IgD-negative memory B cell (primary cell): ENCODE measurements at regions not wholly inside any gene's neighbourhood (a gene's known extent, or its start where the extent isn't known, plus 50 kb on each side); places are given as distances from the start of the nearest gene placed in this dataset.

Experiments used
- H3K27ac Mint-ChIP-seq, 3 donors: one replicate each; pipeline ENCODE4 v1.8.0; 2020 to 2022; ENCODE audit warnings: mild to moderate bottlenecking in 3 of 3, mixed read lengths in 3 of 3, moderate library complexity in 1 of 3
- H3K27me3 Mint-ChIP-seq: one replicate; pipeline ENCODE4 v1.8.0; 2021; ENCODE audit warnings: mixed read lengths
- H3K36me3 Mint-ChIP-seq: one replicate; pipeline ENCODE4 v1.8.0; 2020; ENCODE audit warnings: mild to moderate bottlenecking, mixed read lengths
- H3K4me1 Mint-ChIP-seq, 3 donors: one replicate each; pipeline ENCODE4 v1.8.0; 2020 to 2022; ENCODE audit warnings: mixed read lengths in 3 of 3, mild to moderate bottlenecking in 1 of 3
- H3K4me3 Mint-ChIP-seq, 4 donors: one replicate each; pipeline ENCODE4 v1.8.0; 2020 to 2022; ENCODE audit warnings: mild to moderate bottlenecking in 4 of 4, mixed read lengths in 4 of 4, moderate library complexity in 3 of 4
- H3K9me3 Mint-ChIP-seq, 3 donors: one replicate each; pipeline ENCODE4 v1.8.0; 2020 to 2021; ENCODE audit warnings: mixed read lengths in 3 of 3, mild to moderate bottlenecking in 1 of 3

DNA sequence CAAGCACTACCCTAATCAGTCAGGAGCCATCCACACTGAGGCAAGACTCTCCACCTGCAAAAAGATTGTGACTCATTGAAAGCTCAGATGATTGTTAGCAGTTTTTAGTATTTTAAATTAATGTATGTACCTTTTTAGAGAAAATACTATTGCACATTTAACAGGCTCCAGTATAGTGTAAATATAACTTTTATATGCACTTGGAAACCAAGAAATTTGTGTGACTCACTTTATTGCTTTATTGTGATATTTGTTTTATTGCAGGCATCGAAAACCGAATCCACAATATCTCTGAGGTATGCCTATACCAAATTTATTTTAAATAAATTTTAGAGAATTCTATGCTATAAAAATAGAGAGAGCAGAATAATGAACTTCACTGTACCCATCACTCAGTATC is 122.0 kb downstream of the TEX36 start:
- no peaks in the 10 kb centered on the region for H3K36me3 Mint-ChIP-seq
- no peak overlapping the region for H3K27ac Mint-ChIP-seq
- no peak overlapping the region for H3K4me3 Mint-ChIP-seq
- peaks cover 0 to 7% (median 7%) of the 10 kb centered on the region in 3 donors for H3K9me3 Mint-ChIP-seq
- H3K4me1 Mint-ChIP-seq: peaks cover 0 to 3% (median 0%) of the 10 kb centered on the region in 3 donors
- H3K27me3 Mint-ChIP-seq: peaks cover 9% of the 10 kb centered on the region

DNA sequence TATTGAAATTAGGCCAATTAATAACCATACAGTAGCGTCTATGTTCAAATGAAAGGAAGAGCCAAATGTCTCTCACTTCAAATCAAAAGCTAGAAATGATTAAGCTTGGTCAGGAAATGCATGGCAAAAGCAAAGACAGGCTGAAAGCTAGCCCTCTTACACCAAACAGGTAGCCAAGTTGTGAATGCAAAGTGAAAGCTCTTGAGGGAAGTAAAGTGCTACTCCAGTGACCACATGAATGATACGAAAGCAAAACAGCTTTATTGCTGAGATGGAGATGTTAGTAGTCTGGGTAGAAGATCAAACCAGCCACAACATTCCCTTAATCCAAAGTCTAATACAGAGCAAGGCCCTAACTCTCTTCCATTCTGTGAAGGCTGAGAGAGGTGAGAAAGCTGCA is 123.8 kb downstream of the TEX36 start:
- H3K27me3 Mint-ChIP-seq: peaks cover 10% of the 10 kb centered on the region
- H3K4me1 Mint-ChIP-seq: peaks cover 0 to 3% (median 0%) of the 10 kb centered on the region in 3 donors
- no peaks in the 10 kb centered on the region for H3K36me3 Mint-ChIP-seq
- H3K9me3 Mint-ChIP-seq: peaks cover 0 to 7% (median 7%) of the 10 kb centered on the region in 3 donors
- no peak overlapping the region for H3K4me3 Mint-ChIP-seq
- no peak overlapping the region for H3K27ac Mint-ChIP-seq

DNA sequence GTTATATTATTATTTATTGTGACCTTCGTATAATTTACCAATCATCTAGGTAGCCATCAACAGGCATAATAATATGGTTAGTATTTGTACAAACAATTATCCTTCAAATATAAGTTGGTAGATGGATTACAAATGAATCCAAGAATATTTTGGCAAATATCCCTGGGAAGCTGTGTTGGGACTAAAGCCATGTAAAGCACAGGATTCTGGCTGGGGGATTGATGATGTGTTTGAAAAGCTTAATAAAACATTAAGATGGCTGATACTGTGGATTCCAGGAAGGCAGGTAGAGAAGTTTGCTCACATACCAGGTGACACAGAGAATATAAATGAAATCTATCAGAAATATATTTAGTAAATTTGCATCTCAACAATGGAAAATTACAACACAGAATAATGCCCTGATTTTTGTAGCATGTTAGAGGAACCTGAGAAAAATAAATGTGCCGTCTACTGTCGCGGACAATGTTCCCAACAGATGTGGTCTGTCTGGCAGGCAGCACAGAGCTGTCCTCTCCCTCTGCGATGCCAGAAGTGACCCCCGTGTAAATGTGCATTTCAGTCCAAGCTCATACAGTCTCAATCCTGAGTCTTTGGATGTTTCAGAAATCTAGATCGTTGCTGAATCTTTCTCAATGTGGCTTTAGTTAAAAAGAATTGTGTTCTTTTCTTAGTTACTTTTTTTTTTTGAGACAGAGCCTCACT is 125.0 kb downstream of the TEX36 start:
- H3K4me1 Mint-ChIP-seq: peaks cover 0 to 3% (median 0%) of the 10 kb centered on the region in 3 donors

DNA sequence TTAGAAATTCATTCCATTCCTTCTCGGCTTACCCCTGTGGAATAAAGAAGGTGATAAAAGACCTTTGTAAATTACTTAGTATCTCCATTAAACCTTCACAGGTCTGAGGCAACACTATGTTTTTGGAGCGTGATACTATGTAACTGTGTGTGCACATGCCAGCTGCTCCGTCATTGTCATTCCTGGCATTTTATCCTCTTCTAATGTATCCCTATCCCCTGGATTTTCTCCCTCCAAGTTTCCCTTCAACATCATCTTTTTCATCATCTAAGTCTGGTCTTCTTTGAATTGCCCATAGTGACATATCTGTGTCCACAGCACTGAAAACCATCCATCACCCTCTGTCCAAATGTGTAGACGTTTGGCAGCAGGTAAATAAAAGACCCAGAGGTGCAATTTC is 125.7 kb downstream of the TEX36 start:
- no peak overlapping the region for H3K4me3 Mint-ChIP-seq
- H3K4me1 Mint-ChIP-seq: peaks cover 0 to 3% (median 0%) of the 10 kb centered on the region in 3 donors
- peaks cover 2 to 7% (median 7%) of the 10 kb centered on the region in 3 donors for H3K9me3 Mint-ChIP-seq
- peaks cover 10% of the 10 kb centered on the region for H3K27me3 Mint-ChIP-seq
- no peaks in the 10 kb centered on the region for H3K36me3 Mint-ChIP-seq
- no peak overlapping the region for H3K27ac Mint-ChIP-seq

More for the DNA sequence above, 125.0 kb downstream of the TEX36 start:
- Mint-ChIP-seq H3K27me3 (peaks cover 10% of the 10 kb centered on the region), H3K36me3 (no peaks in the 10 kb centered on the region), H3K27ac (no peak overlapping the region), H3K9me3 (peaks cover 2 to 7% (median 7%) of the 10 kb centered on the region in 3 donors), H3K4me3 (no peak overlapping the region)

DNA sequence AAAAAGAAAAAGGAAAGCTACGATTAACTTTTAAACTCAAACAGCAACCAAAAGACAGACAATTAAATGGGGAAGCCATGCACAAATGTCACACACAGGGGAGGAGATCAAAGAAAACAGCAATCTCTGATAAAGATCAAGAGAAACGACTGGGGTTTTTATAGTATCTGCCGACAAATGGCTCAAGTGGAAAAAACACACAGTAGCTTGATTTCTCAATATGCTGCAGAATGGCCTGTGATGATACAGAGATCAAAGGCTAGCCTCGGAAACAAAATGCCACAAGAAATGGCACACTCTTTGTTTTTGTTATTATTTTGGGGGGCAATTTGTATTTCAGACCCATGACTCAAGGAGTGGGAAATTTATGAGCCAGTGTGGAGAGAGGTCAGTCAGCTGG is 126.1 kb downstream of the TEX36 start:
- Mint-ChIP-seq H3K27me3 (peaks cover 10% of the 10 kb centered on the region), H3K4me3 (no peak overlapping the region), H3K36me3 (no peaks in the 10 kb centered on the region), H3K4me1 (peaks cover 0 to 3% (median 0%) of the 10 kb centered on the region in 3 donors), H3K27ac (no peak overlapping the region), H3K9me3 (peaks cover 2 to 5% (median 4%) of the 10 kb centered on the region in 3 donors)

DNA sequence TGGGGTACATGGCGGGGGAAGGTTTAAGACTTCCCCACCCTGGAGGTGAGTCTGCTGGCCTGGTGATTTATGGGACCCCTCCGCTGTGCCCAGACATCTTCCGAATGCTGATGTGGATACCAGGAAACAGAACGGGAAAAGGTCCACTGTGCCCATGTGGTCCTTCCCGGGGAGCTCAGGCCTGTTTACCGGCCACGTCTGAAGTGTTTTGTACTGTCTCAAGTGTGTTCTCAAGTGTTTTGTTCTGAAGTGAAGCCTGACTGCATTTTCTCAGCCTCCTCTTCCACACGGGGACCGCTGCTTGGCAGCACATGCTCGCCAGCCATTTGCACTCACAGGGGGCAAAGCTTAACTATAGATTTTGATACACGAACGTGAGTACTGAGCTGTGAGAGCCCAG is 127.2 kb downstream of the TEX36 start:
- Mint-ChIP-seq H3K4me3 (no peak overlapping the region), H3K4me1 (peaks cover 0 to 3% (median 0%) of the 10 kb centered on the region in 3 donors), H3K9me3 (peaks cover 0 to 4% (median 2%) of the 10 kb centered on the region in 3 donors), H3K36me3 (no peaks in the 10 kb centered on the region), H3K27ac (no peak overlapping the region), H3K27me3 (peaks cover 10% of the 10 kb centered on the region)

DNA sequence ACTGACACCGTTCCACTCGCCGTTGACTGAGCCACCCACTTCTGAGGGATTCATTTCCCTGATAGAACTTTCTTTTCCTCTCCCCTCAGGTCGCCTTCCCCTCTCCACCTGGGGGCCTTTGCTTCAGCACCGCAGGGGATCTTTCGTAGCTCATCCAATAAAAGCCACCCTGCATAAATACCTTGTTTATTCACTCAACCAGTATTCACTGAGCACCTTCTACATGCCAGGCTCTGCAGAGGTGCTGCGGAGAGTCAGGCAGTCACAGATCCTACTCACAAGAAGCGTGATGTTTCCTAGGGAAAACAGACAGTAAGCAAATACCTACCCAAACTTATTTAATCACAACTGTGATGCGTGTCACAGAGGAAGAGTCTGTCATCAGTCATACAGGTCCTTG is 127.7 kb downstream of the TEX36 start:
- peaks cover 0 to 3% (median 0%) of the 10 kb centered on the region in 3 donors for H3K4me1 Mint-ChIP-seq
- H3K27me3 Mint-ChIP-seq: peaks cover 10% of the 10 kb centered on the region
- no peaks in the 10 kb centered on the region for H3K36me3 Mint-ChIP-seq
- no peak overlapping the region for H3K27ac Mint-ChIP-seq
- peaks cover 0 to 4% (median 4%) of the 10 kb centered on the region in 3 donors for H3K9me3 Mint-ChIP-seq
- no peak overlapping the region for H3K4me3 Mint-ChIP-seq

DNA sequence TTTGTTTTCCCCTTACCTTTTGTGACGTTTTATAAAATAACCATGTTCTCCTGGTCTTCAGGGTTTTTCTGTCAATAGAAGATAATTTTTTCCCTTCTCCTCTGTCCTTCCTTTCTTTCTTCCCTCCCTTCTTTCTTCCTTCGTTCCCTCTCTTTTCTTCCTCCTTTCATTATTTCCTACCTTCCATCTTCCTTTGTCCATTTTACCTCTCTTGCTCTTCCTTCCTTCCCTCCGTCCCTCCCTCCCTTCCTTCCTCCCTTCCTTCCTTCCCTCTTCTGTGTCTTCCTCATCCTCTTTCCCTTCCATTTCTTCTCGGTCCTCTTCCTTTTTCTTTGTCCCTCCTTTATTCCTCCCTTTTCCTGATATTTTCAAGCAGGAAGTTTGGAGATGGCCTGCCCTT is 128.2 kb downstream of the TEX36 start:
- H3K4me3 Mint-ChIP-seq: no peak overlapping the region
- H3K27me3 Mint-ChIP-seq: peaks cover 10% of the 10 kb centered on the region

DNA sequence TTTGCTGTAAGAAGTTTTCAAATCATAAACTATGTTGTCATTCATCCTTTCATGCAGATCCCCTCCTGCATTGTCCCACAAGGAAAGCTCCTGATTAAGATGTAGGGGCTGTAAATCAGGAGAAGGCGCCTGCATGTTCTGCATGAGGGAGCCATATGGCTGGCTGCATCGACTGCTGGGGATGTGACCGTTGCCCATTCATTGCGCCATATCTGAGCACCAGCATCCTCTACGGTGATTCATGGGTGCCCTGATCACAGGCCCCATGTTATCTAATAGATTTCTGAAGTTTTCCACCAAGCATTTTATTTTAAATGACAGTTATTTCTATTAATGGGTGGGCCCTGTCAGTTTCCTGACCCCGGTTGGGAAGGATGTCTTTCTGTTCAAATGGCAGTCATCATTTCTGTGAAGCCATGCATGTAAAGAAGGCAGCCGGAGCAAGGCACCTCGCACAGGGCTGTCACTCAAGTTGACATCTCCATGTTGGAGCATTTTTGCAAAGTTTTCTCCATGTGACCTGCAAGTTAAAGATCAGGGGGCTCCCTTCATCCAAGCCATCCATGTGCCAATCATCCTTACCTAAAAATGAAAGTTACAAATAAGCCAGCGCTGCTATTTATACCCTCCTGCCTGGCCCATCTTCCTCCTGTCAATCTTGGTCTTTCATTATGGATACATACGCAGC is 128.8 kb downstream of the TEX36 start:
- H3K9me3 Mint-ChIP-seq: peaks cover 0 to 4% (median 4%) of the 10 kb centered on the region in 3 donors

More for the DNA sequence above, 128.2 kb downstream of the TEX36 start:
- Mint-ChIP-seq H3K4me1 (peaks cover 0 to 3% (median 0%) of the 10 kb centered on the region in 3 donors), H3K9me3 (peaks cover 0 to 4% (median 4%) of the 10 kb centered on the region in 3 donors), H3K36me3 (no peaks in the 10 kb centered on the region), H3K27ac (no peak overlapping the region)

DNA sequence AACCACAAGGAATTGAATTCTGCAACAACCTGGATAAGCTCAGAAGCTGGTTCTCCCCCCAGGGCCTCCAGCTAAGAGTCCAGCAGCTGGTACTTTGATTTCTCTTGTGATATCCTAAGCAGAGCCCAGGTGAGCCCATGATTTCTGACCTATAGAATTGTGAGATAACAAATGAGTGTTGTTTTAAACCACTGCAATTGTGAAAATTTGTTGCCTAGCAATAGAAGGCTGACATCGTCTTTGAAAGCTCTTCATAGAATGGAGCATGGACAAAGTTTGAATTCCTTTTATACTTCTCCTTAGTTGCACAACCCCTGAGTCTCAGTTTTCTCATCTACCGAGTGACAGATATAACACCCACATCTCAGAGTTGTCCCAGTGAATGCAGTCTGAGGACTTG is 129.9 kb downstream of the TEX36 start:
- no peaks in the 10 kb centered on the region for H3K36me3 Mint-ChIP-seq
- no peak overlapping the region for H3K4me3 Mint-ChIP-seq
- peaks cover 10% of the 10 kb centered on the region for H3K27me3 Mint-ChIP-seq
- H3K27ac Mint-ChIP-seq: peak overlapping the region in 1 of 3 donors; percentile 28
- H3K4me1 Mint-ChIP-seq: no peaks in the 10 kb centered on the region
- H3K9me3 Mint-ChIP-seq: peaks cover 0 to 4% (median 4%) of the 10 kb centered on the region in 3 donors

More for the DNA sequence above, 128.8 kb downstream of the TEX36 start:
- Mint-ChIP-seq H3K4me1 (no peaks in the 10 kb centered on the region), H3K36me3 (no peaks in the 10 kb centered on the region), H3K27me3 (peaks cover 10% of the 10 kb centered on the region), H3K27ac (no peak overlapping the region), H3K4me3 (no peak overlapping the region)

DNA sequence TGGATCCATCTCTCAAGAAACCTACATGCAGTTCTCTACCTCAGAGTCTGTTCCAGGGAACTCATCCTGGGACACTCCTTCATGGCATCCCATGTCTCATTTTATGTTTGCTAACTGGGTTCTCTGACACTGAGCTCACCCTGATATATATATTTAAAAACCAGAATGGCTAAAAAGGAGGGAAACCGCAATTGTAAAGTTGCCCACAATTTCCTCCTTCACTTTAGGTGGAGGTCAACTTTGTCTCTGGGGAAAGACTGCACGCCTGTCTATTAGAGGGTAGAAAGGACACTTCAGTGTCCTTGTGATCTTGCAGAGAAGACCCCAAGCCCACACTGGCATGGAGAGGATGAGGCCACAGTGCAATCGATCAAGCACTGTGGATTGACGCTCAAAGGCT is 131.7 kb downstream of the TEX36 start:
- Mint-ChIP-seq H3K4me3 (no peak overlapping the region), H3K27ac (no peak overlapping the region), H3K36me3 (no peaks in the 10 kb centered on the region), H3K4me1 (no peaks in the 10 kb centered on the region), H3K27me3 (peaks cover 5% of the 10 kb centered on the region), H3K9me3 (peaks cover 0 to 6% (median 4%) of the 10 kb centered on the region in 3 donors)

DNA sequence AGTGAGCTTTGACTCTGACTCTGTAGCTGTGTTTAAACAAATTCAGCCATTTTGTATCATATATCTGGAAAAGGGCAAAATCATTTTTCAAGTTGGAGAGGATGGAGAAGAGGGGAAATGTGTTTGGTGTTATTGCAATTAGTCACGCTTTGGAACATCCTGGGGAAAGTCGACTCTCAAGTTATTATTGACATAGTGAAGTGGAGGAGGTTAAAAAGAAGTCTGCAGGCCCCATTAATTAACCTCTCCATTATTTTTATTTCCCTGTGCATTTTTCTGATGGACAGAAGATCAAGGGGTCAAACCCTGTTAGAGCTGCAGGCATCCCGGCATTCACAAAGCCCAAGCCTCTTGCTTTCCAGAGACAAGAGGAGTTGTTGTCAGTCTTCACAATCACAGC is 132.6 kb downstream of the TEX36 start:
- Mint-ChIP-seq H3K27ac (no peak overlapping the region), H3K4me3 (no peak overlapping the region)

DNA sequence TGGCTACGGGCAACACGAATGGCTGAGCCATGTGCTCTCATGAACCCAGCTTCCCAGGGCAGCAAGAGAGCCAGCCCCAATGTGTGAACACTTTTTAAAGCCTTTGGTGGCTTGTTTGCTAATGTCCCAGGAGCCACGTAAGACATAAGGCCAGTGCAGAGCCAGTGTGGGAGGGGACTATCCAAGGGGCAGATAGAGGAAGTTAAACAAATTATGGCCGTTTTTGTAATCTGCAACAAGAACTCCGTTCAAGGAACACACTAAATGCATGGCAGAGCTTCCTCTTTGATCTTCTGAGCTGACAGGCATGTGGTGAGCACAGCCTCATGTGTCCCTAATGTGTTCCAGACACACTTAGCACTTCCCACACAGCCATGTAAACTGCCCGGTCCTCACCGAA is 133.3 kb downstream of the TEX36 start:
- Mint-ChIP-seq H3K4me1 (no peaks in the 10 kb centered on the region), H3K36me3 (no peaks in the 10 kb centered on the region), H3K27me3 (peaks cover 1% of the 10 kb centered on the region), H3K27ac (no peak overlapping the region), H3K4me3 (no peak overlapping the region), H3K9me3 (peaks cover 0 to 4% (median 4%) of the 10 kb centered on the region in 3 donors)

More for the DNA sequence above, 132.6 kb downstream of the TEX36 start:
- Mint-ChIP-seq H3K27me3 (peaks cover 1% of the 10 kb centered on the region), H3K4me1 (no peaks in the 10 kb centered on the region), H3K9me3 (peaks cover 0 to 6% (median 4%) of the 10 kb centered on the region in 3 donors), H3K36me3 (no peaks in the 10 kb centered on the region)

DNA sequence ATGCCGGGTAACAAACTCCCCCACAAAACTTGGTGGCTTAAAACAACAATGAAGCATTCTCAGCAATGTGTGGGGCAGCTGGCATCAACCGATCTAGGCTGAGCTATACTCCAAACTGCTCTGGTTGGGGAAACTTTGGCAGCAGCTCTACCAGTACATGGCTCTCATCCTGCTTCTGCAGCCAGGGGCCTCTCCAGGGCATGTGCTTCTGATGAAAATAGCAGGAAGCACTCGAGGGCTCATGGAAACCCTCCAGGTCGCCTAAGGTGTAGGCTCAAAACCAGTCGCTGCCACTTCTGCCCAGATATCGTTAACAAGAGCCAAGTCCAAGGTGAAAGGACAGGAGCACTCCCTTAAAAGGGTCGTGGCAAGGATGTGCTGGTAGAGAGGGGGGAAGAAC is 134.1 kb downstream of the TEX36 start:
- Mint-ChIP-seq H3K4me1 (no peaks in the 10 kb centered on the region), H3K4me3 (no peak overlapping the region), H3K27me3 (peaks cover 1% of the 10 kb centered on the region), H3K27ac (no peak overlapping the region), H3K9me3 (peaks cover 0 to 4% (median 4%) of the 10 kb centered on the region in 3 donors), H3K36me3 (no peaks in the 10 kb centered on the region)

DNA sequence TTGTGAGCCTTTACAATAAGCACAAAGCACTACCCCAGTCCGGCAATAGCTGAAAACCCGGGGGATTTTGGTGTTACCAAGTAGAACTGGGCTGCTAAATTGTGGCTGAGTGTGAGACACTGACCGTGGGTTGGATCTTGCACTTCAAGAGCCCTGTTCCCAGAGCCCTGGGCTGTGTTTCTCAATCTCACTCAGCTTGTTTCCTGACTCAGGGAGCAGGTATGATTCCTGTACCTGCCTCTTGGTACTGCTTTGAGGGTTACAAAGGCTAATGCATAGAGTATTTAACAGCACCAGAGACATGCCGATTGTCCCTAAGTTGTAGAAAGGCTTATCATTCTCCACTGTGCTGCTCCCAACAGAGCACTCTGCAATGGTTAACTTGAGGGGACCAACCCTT is 134.6 kb downstream of the TEX36 start:
- Mint-ChIP-seq H3K36me3 (no peaks in the 10 kb centered on the region), H3K9me3 (peaks cover 0 to 6% (median 4%) of the 10 kb centered on the region in 3 donors), H3K27ac (no peak overlapping the region), H3K4me1 (no peaks in the 10 kb centered on the region), H3K27me3 (peaks cover 1% of the 10 kb centered on the region), H3K4me3 (no peak overlapping the region)
